H9 (cell line): ENCODE measurements at regions not wholly inside any gene's neighbourhood (a gene's known extent, or its start where the extent isn't known, plus 50 kb on each side); places are given as distances from the start of the nearest gene placed in this dataset.

Experiments used
- DNase-seq: peaks from one replicate; pipeline ENCODE4 v3.0.0-alpha.2; 2017
- H2AFZ ChIP-seq: one replicate; pipeline ENCODE4 v1.6.1; 2013; ENCODE audit warnings: mild to moderate bottlenecking, low read length, control low read depth, moderate library complexity
- H2AK5ac ChIP-seq: 2 replicates; pipeline ENCODE4 v1.6.1; 2013; ENCODE audit warnings: low read length, control low read depth, mixed read lengths; ENCODE audit not compliant: insufficient read length
- H2BK120ac ChIP-seq: one replicate; pipeline ENCODE4 v1.6.1; 2013; ENCODE audit warnings: low read depth, mild to moderate bottlenecking, low read length, control low read depth, inconsistent platforms; ENCODE audit not compliant: poor library complexity, severe bottlenecking
- H2BK12ac ChIP-seq: 2 replicates; pipeline ENCODE4 v1.6.1; 2013; ENCODE audit warnings: low read length, control low read depth, mixed read lengths, low read depth; ENCODE audit not compliant: insufficient read length
- H2BK15ac ChIP-seq: 2 replicates; pipeline ENCODE4 v1.6.1; 2013; ENCODE audit warnings: low read depth, low read length, control low read depth
- H2BK20ac ChIP-seq: one replicate; pipeline ENCODE4 v1.6.1; 2013; ENCODE audit warnings: low read depth, mild to moderate bottlenecking, low read length, control low read depth, inconsistent platforms; ENCODE audit not compliant: poor library complexity, severe bottlenecking
- H2BK5ac ChIP-seq: 2 replicates; pipeline ENCODE4 v1.6.1; 2013; ENCODE audit warnings: low read length, control low read depth, mixed read lengths; ENCODE audit not compliant: insufficient read length
- H3K14ac ChIP-seq: 2 replicates; pipeline ENCODE4 v1.6.1; 2013; ENCODE audit warnings: low read length, control low read depth; ENCODE audit not compliant: insufficient read depth
- H3K18ac ChIP-seq: 2 replicates; pipeline ENCODE4 v1.6.1; 2013; ENCODE audit warnings: low read depth, mild to moderate bottlenecking, mixed read lengths, low read length, control low read depth; ENCODE audit not compliant: insufficient read length
- H3K23ac ChIP-seq: 2 replicates; pipeline ENCODE4 v1.6.1; 2013; ENCODE audit warnings: low read length, control low read depth, mixed read lengths, low read depth; ENCODE audit not compliant: insufficient read length
- H3K23me2 ChIP-seq: 2 replicates; pipeline ENCODE4 v1.6.1; 2013; ENCODE audit warnings: low read depth, mild to moderate bottlenecking, mixed read lengths, low read length, control low read depth; ENCODE audit not compliant: insufficient read length, poor library complexity, severe bottlenecking
- H3K27ac ChIP-seq: 2 replicates; pipeline ENCODE4 v1.5.1; 2013; ENCODE audit warnings: low read length, control low read depth, mixed read lengths, low read depth; ENCODE audit not compliant: insufficient read length
- H3K27me3 ChIP-seq: 2 replicates; pipeline ENCODE4 v1.6.1; 2013; ENCODE audit warnings: low read length, control low read depth, inconsistent platforms; ENCODE audit not compliant: insufficient read depth
- H3K4ac ChIP-seq: 2 replicates; pipeline ENCODE4 v1.6.1; 2013; ENCODE audit warnings: low read depth, mild to moderate bottlenecking, control low read depth, inconsistent platforms, low read length, moderate library complexity
- H3K4me1 ChIP-seq: 2 replicates; pipeline ENCODE4 v1.6.1; 2013; ENCODE audit warnings: low read length, control low read depth, inconsistent platforms; ENCODE audit not compliant: insufficient read depth
- H3K4me2 ChIP-seq: 2 replicates; pipeline ENCODE4 v1.6.1; 2013; ENCODE audit warnings: low read length, control low read depth, mixed read lengths; ENCODE audit not compliant: insufficient read length, insufficient read depth
- H3K56ac ChIP-seq: 2 replicates; pipeline ENCODE4 v1.6.1; 2013; ENCODE audit warnings: low read depth, mild to moderate bottlenecking, mixed read lengths, low read length, control low read depth; ENCODE audit not compliant: insufficient read length
- H3K79me1 ChIP-seq: 2 replicates; pipeline ENCODE4 v1.6.1; 2013; ENCODE audit warnings: low read depth, mild to moderate bottlenecking, moderate library complexity, low read length, control low read depth, inconsistent platforms; ENCODE audit not compliant: insufficient read depth, poor library complexity, severe bottlenecking
- H3K79me2 ChIP-seq: 2 replicates; pipeline ENCODE4 v1.6.1; 2013; ENCODE audit warnings: low read length, control low read depth, inconsistent platforms; ENCODE audit not compliant: insufficient read depth
- H3K9ac ChIP-seq: 2 replicates; pipeline ENCODE4 v1.6.1; 2013; ENCODE audit warnings: low read length, control low read depth, mixed read lengths; ENCODE audit not compliant: insufficient read length; ENCODE audit errors: extremely low read depth
- H3K9me3 ChIP-seq: one replicate; pipeline ENCODE4 v1.6.1; 2013; ENCODE audit warnings: low read depth, low read length, inconsistent platforms; ENCODE audit not compliant: control insufficient read depth
- H3T11ph ChIP-seq: one replicate; pipeline ENCODE4 v1.6.1; 2013; ENCODE audit warnings: mild to moderate bottlenecking, low read length, control low read depth, inconsistent platforms
- H4K20me1 ChIP-seq: one replicate; pipeline ENCODE4 v1.6.1; 2013; ENCODE audit not compliant: control insufficient read depth, insufficient read length, insufficient read depth
- H4K5ac ChIP-seq: 2 replicates; pipeline ENCODE4 v1.6.1; 2013; ENCODE audit warnings: low read depth, mild to moderate bottlenecking, mixed read lengths, low read length, control low read depth; ENCODE audit not compliant: insufficient read length
- H4K8ac ChIP-seq: replicated peaks from 2 replicates; pipeline ENCODE4 v1.6.1; 2013; ENCODE audit warnings: low read length, control low read depth, mixed read lengths, low read depth; ENCODE audit not compliant: insufficient read length
- H4K91ac ChIP-seq: 2 replicates; pipeline ENCODE4 v1.6.1; 2013; ENCODE audit warnings: low read depth, mild to moderate bottlenecking, moderate library complexity, mixed read lengths, low read length, control low read depth; ENCODE audit not compliant: insufficient read length
- H3K27ac Mint-ChIP-seq, 3 experiments: 2 replicates in 2 of 3; 3 replicates in 1 of 3; pipeline ENCODE4 v1.8.0; 2020 to 2021; ENCODE audit warnings: mixed read lengths in 3 of 3, mild to moderate bottlenecking in 1 of 3, moderate library complexity in 1 of 3
- H3K27me3 Mint-ChIP-seq: 2 replicates; pipeline ENCODE4 v1.8.0; 2021; ENCODE audit warnings: low read depth, mild to moderate bottlenecking, moderate library complexity, mixed read lengths
- H3K36me3 Mint-ChIP-seq, 3 experiments: 2 replicates in 2 of 3; 3 replicates in 1 of 3; pipeline ENCODE4 v1.8.0; 2020 to 2021; ENCODE audit warnings: low read depth in 3 of 3, mixed read lengths in 3 of 3; ENCODE audit not compliant: insufficient read depth in 1 of 3
- H3K4me1 Mint-ChIP-seq, 2 experiments: 2 replicates each; pipeline ENCODE4 v1.8.0; 2020; ENCODE audit warnings: mixed read lengths in 2 of 2
- H3K4me3 Mint-ChIP-seq, 2 experiments: 2 replicates in 1 of 2; 3 replicates in 1 of 2; pipeline ENCODE4 v1.8.0; 2020 to 2021; ENCODE audit warnings: mild to moderate bottlenecking in 2 of 2, mixed read lengths in 2 of 2, moderate library complexity in 1 of 2
- H3K9me3 Mint-ChIP-seq, 2 experiments: 2 replicates in 1 of 2; 3 replicates in 1 of 2; pipeline ENCODE4 v1.8.0; 2020; ENCODE audit warnings: mild to moderate bottlenecking in 2 of 2, mixed read lengths in 2 of 2, moderate library complexity in 1 of 2
- CTCF ChIP-seq: fragments of 200-600 bp; sonication (generic); conservative IDR thresholded peaks from 3 replicates; pipeline ENCODE4 v1.8.0; 2021; ENCODE audit warnings: antibody characterized with exemption, mild to moderate bottlenecking
- WGBS: extraction: QIAGEN DNeasy Blood & Tissue Kit; methylation state at CpG from one replicate; pipeline ENCODE4 v1.1.7; 2013; ENCODE audit warnings: missing lambda C conversion rate, low lambda C conversion rate, mixed read lengths; ENCODE audit not compliant: insufficient read length; ENCODE audit errors: extremely low coverage; 5-methylcytosine and 5-hydroxymethylcytosine counted together

GRCh38 chr22:49619301-49619700 lies 208.4 kb downstream of the BRD1 start:
- Histone ChIP-seq H2BK120ac (no peak overlapping the region), H4K91ac (no peak overlapping the region), H3K4me1 (no peaks in the 10 kb centered on the region), H3T11ph (no peak overlapping the region), H2BK15ac (no peak overlapping the region), H2BK5ac (no peak overlapping the region), H3K18ac (no peak overlapping the region), H3K79me2 (no peaks in the 10 kb centered on the region), H3K4ac (no peak overlapping the region), H2AK5ac (no peak overlapping the region), H3K56ac (no peak overlapping the region), H3K27me3 (no peaks in the 10 kb centered on the region), H2BK20ac (no peak overlapping the region), H3K4me2 (no peak overlapping the region), H4K5ac (no peak overlapping the region), H2AFZ (no peak overlapping the region), H3K23me2 (no peaks in the 10 kb centered on the region), H2BK12ac (no peak overlapping the region), H3K23ac (no peak overlapping the region), H3K14ac (no peak overlapping the region), H3K9ac (no peak overlapping the region), H3K9me3 (no peaks in the 10 kb centered on the region), H4K8ac (no peak overlapping the region), H3K79me1 (no peaks in the 10 kb centered on the region), H3K27ac (no peak overlapping the region), H4K20me1 (no peaks in the 10 kb centered on the region)
- Mint-ChIP-seq H3K4me3 (no peak overlapping the region), H3K27me3 (peaks cover 8% of the 10 kb centered on the region), H3K27ac (no peak overlapping the region), H3K36me3 (no peaks in the 10 kb centered on the region; a peak in 1 of 7 replicates), H3K4me1 (no peaks in the 10 kb centered on the region), H3K9me3 (peaks cover 0 to 9% of the 10 kb centered on the region in 2 experiments; a peak in 1 of 5 replicates)
- no peak for TF ChIP-seq CTCF
- no CpG with 5 or more reads among the region's 13 CpGs for WGBS
- DNase-seq: no peak
